GM23338 (cell line): ENCODE measurements at regions not wholly inside any gene's neighbourhood (a gene's known extent, or its start where the extent isn't known, plus 50 kb on each side); places are given as distances from the start of the nearest gene placed in this dataset.

Experiments used
- CREB1 ChIP-seq: fragments of 250-450 bp; sonication (Bioruptor Pico); IDR thresholded peaks from 2 replicates; pipeline ENCODE4 v1.5.0; 2020; ENCODE audit warnings: low read depth, mild to moderate bottlenecking, moderate library complexity
- CTCF ChIP-seq, 2 experiments: fragments of 200-600 bp in 1 of 2; sonication (generic) in 1 of 2; conservative IDR thresholded peaks; 2 replicates each; pipeline versions ENCODE4 v1.5.1 to v1.6.1; 2016 to 2017; ENCODE audit warnings: antibody characterized with exemption in 2 of 2, low read depth in 2 of 2, mild to moderate bottlenecking in 2 of 2, moderate library complexity in 1 of 2
- ETS1 ChIP-seq: IDR thresholded peaks from 2 replicates; pipeline ENCODE4 v1.6.1; 2016; ENCODE audit warnings: antibody characterized with exemption
- EZH2 ChIP-seq: fragments of 200-600 bp; sonication (generic); IDR thresholded peaks from one replicate; pipeline ENCODE4 v1.8.0; 2017; ENCODE audit warnings: antibody characterized with exemption, mild to moderate bottlenecking, low read depth; ENCODE audit not compliant: unreplicated experiment
- EZH2phosphoT487 ChIP-seq: fragments of 200-600 bp; sonication (generic); IDR thresholded peaks from one replicate; pipeline ENCODE4 v1.8.1; 2018; ENCODE audit warnings: antibody characterized with exemption; ENCODE audit not compliant: unreplicated experiment
- JUNB ChIP-seq: IDR thresholded peaks from one replicate; pipeline ENCODE4 v1.6.1; 2016; ENCODE audit warnings: antibody characterized with exemption; ENCODE audit not compliant: unreplicated experiment
- NANOG ChIP-seq: IDR thresholded peaks from 2 replicates; pipeline ENCODE4 v1.6.1; 2016; ENCODE audit warnings: antibody characterized with exemption, borderline replicate concordance
- POLR2AphosphoS5 ChIP-seq: IDR thresholded peaks from 2 replicates; pipeline ENCODE4 v1.6.1; 2016; ENCODE audit warnings: antibody characterized with exemption, low read depth
- REST ChIP-seq: IDR thresholded peaks from one replicate; pipeline ENCODE4 v1.6.1; 2018; ENCODE audit warnings: antibody characterized with exemption; ENCODE audit not compliant: unreplicated experiment
- STAT1 ChIP-seq: IDR thresholded peaks from one replicate; pipeline ENCODE4 v1.6.1; 2016; ENCODE audit warnings: antibody characterized with exemption; ENCODE audit not compliant: unreplicated experiment
- ZNF114 ChIP-seq: fragments of 250-450 bp; sonication (Bioruptor Pico); IDR thresholded peaks from 2 replicates; pipeline ENCODE4 v1.5.0; 2020; ENCODE audit warnings: mild to moderate bottlenecking, moderate library complexity
- ZNF331 ChIP-seq: fragments of 250-450 bp; sonication (Bioruptor Pico); IDR thresholded peaks from 2 replicates; pipeline ENCODE4 v1.5.0; 2020; ENCODE audit warnings: low read depth, mild to moderate bottlenecking, moderate library complexity
- ZNF462 ChIP-seq: fragments of 250-450 bp; sonication (Bioruptor Pico); IDR thresholded peaks from 2 replicates; pipeline ENCODE4 v1.5.0; 2020; ENCODE audit warnings: mild to moderate bottlenecking, moderate library complexity

- TF ChIP-seq POLR2AphosphoS5 (no peak), CTCF (conservative IDR thresholded peaks at IDR 0.05; ENCODE audit: low read depth in 2 of 2) (no peak), CREB1 (CRISPR knock-in tag) (no peak), EZH2phosphoT487 (no peak), REST (no peak), ZNF114 (no peak), EZH2 (no peak), ETS1 (no peak), JUNB (no peak), ZNF331 (CRISPR knock-in tag) (no peak), ZNF462 (CRISPR knock-in tag) (no peak), NANOG (no peak), STAT1 (no peak)
Observed at GRCh38 chr5:5950658-5951057, 427.7 kb downstream of the MED10 start.
